T47D (cell line): ENCODE measurements at regions not wholly inside any gene's neighbourhood (a gene's known extent, or its start where the extent isn't known, plus 50 kb on each side); places are given as distances from the start of the nearest gene placed in this dataset.

Source experiments
- DNase-seq, 2 experiments: peaks; one replicate each; pipeline versions ENCODE4 v3.0.0 to v3.0.0-alpha.2; 2011 to 2012; ENCODE audit warnings: low read depth in 1 of 2, low spot score in 1 of 2
- JUND ChIP-seq: IDR thresholded peaks from 2 replicates; pipeline ENCODE4 v1.6.1; 2012; ENCODE audit warnings: low read depth
- in situ Hi-C: cut with HindIII; loops from 2 replicates; pipeline ENCODE4 v1.10.0; 2016; ENCODE audit warnings: low sequenced_read_pairs, low pct_unique_long_range_greater_than_20kb

GRCh38 chr6:163651915-163652668 lies 237.6 kb downstream of the QKI start:
- DNase-seq: no peak
- in situ Hi-C loops: no loop called here
- no peak for TF ChIP-seq JUND

- in situ Hi-C loops: no loop called here
- no peak for DNase-seq
- TF ChIP-seq JUND: no peak
Observed at GRCh38 chr6:163651426-163651825, 236.9 kb downstream of the QKI start.

GRCh38 chr6:163648868-163649267 lies 234.3 kb downstream of the QKI start:
- in situ Hi-C loops: no loop called here
- no peak for TF ChIP-seq JUND
- DNase-seq: no peak

DNA sequence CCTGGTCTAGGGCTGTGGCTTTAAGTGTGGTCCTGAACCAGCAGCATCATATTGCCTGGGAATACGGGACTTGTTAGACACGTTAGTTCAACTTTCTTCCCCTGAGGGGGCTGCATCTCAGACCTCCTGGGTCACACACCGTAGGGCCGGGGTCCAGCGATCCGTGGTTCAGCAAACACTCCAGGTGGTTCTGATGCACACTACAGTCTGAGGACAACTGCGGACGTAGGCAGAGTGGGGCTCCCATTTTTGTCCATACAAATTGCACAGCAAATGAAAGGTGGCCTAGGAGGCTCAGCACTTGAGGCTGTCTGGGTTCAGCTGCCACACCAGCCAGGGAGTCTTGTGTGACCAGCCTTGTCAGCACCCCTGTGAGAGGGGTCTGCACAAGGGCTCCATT lies 233.1 kb downstream of the QKI start:
- in situ Hi-C loops: no loop called here
- no peak for DNase-seq
- no peak for TF ChIP-seq JUND

GRCh38 chr6:163646866-163647265 lies 232.3 kb downstream of the QKI start:
- TF ChIP-seq JUND: no peak
- in situ Hi-C loops: no loop called here

GRCh38 chr6:163646133-163646532 lies 231.6 kb downstream of the QKI start:
- in situ Hi-C loops: no loop called here
- TF ChIP-seq JUND: no peak
- no peak for DNase-seq

More at GRCh38 chr6:163646866-163647265, 232.3 kb downstream of the QKI start:
- no peak for DNase-seq

- in situ Hi-C loops: no loop called here
- no peak for DNase-seq
- no peak for TF ChIP-seq JUND
Observed at GRCh38 chr6:163645560-163645959, 231.0 kb downstream of the QKI start.

DNA sequence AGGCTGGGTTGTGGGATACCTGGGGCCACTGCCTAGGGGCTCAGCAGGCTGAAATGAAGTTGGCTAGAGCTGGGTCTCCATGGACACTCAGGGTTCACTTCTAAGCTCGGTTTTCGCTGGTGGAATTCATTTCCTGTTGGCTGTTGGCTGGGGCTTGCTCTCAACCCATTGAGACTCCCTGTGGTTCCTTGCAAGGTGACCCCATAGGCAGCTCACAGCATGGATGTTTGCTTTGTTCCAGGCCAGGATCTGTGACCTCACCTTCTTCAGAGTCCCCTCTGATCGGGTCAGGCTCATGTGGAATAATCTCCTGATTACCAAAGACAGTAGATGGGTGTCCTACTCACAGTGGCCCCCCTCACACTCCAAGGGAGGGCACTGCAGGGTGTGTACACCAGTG lies 229.3 kb downstream of the QKI start:
- in situ Hi-C loops: no loop called here
- no peak for TF ChIP-seq JUND
- DNase-seq: no peak

GRCh38 chr6:163641706-163642105 lies 227.2 kb downstream of the QKI start:
- no peak for TF ChIP-seq JUND
- in situ Hi-C loops: no loop called here
- DNase-seq: no peak

DNA sequence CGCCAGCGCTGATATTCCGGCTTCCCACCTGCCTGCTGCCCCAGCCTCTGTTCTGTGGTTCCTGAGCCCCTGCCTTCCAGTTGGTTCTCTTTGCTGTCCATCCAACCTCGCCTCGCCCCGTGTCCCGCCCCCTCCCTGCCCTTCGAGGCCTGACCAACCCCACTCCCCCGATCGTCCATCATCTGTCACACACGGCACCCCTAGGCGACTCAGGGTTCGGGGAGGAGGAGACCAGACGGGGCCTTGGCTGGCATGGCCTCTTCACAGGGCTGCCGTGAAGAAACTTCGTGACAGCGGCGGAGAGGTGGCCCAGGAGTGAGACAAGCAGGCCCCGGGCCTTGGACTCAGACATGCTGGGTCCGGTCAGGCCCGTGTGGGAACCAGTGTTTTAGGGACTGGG lies 226.1 kb downstream of the QKI start:
- DNase-seq: no peak
- in situ Hi-C loops: no loop called here
- TF ChIP-seq JUND: no peak

- no peak for TF ChIP-seq JUND
- in situ Hi-C loops: no loop called here
- DNase-seq: no peak
Observed at GRCh38 chr6:163637524-163637923, 223.0 kb downstream of the QKI start.

DNA sequence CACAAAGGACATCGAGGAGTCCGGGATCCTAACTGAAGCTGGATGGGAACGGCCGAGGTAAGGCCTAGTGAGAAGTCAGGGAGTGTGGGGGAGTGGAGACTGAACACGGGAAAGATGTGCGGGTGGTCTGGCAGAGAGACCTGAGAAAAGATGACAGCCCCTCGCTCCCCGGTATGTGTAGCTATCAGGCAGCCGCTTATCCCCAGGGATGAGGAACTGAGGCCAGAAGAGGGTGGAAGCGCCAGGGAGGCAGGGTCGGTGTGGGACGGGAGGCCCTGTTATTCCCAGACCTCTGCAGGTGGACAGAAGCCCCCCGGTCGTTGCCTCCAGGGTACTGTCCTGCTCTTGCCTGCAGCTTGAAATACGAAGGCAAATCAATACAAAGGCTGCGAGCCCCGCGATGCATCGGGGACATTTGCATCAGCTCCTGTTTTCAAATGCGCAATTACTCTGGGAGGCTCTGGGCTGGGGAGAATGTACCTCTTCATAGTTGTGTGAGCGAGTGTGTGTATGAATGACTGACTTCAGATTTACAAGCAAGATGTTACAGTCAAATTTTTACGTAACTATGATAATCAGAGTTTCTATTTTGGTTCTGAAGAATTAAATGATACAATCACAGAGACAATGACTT lies 221.3 kb downstream of the QKI start:
- DNase-seq: no peak
- no peak for TF ChIP-seq JUND
- in situ Hi-C loops: no loop called here

GRCh38 chr6:163635315-163635714 lies 220.8 kb downstream of the QKI start:
- DNase-seq: no peak
- no peak for TF ChIP-seq JUND

More at GRCh38 chr6:163635315-163635714, 220.8 kb downstream of the QKI start:
- in situ Hi-C loops: no loop called here
